ENCODE measurements at regions not wholly inside any gene's neighbourhood (a gene's known extent, or its start where the extent isn't known, plus 50 kb on each side); places are given as distances from the start of the nearest gene placed in this dataset.

GRCh38 chr15:62324382-62324781 is 159.3 kb upstream of the C2CD4B start:
- ChIA-PET POLR2A (no interaction called here), CTCF (ENCODE audit: unreplicated experiment) (no interaction called here)
- Histone ChIP-seq H4K20me1 (ENCODE audit: insufficient read depth, low read length) (no peaks in the 10 kb centered on the region), H3K9me3 (ENCODE audit: low read length) (no peaks in the 10 kb centered on the region), H2AFZ (ENCODE audit: low read length) (no peak overlapping the region), H3K9me2 (ENCODE audit: insufficient read depth, low read length) (no peaks in the 10 kb centered on the region), H3K27ac (ENCODE audit: low read depth, low read length, poor library complexity, severe bottlenecking) (no peak overlapping the region), H3K4me2 (ENCODE audit: low read length) (no peak overlapping the region), H3K4me3 (ENCODE audit: low read depth, low read length, poor library complexity, severe bottlenecking) (no peak overlapping the region), H3K79me2 (ENCODE audit: insufficient read depth, low read depth, low read length) (no peaks in the 10 kb centered on the region), H3K36me3 (ENCODE audit: insufficient read depth, low read length) (no peaks in the 10 kb centered on the region), H3K4me1 (ENCODE audit: insufficient read depth, low read length, poor library complexity, severe bottlenecking) (no peaks in the 10 kb centered on the region)
- TF ChIP-seq EZH2phosphoT487 (IDR thresholded peaks at IDR 0.05; ENCODE audit: borderline replicate concordance, low read depth, low read length) (no peak), CTCF (conservative IDR thresholded peaks at IDR 0.05; ENCODE audit: low read length) (no peak)
- BruUV-seq (replicated peaks): no TSS peak
- intact Hi-C loops (cut with micrococcal nuclease; ENCODE audit: unreplicated experiment): no loop called here
- no peak for DNase-seq (ENCODE audit: low spot score)

GRCh38 chr15:62325597-62325996 is 160.5 kb upstream of the C2CD4B start:
- CTCF ChIA-PET (ENCODE audit: unreplicated experiment): no interaction called here
- Histone ChIP-seq H3K36me3 (ENCODE audit: insufficient read depth, low read length) (no peaks in the 10 kb centered on the region), H3K4me1 (ENCODE audit: insufficient read depth, low read length, poor library complexity, severe bottlenecking) (no peaks in the 10 kb centered on the region), H3K79me2 (ENCODE audit: insufficient read depth, low read depth, low read length) (no peaks in the 10 kb centered on the region), H2AFZ (ENCODE audit: low read length) (no peak overlapping the region), H4K20me1 (ENCODE audit: insufficient read depth, low read length) (no peaks in the 10 kb centered on the region), H3K27ac (ENCODE audit: low read depth, low read length, poor library complexity, severe bottlenecking) (no peak overlapping the region), H3K4me3 (ENCODE audit: low read depth, low read length, poor library complexity, severe bottlenecking) (no peak overlapping the region), H3K4me2 (ENCODE audit: low read length) (no peak overlapping the region), H3K9me2 (ENCODE audit: insufficient read depth, low read length) (no peaks in the 10 kb centered on the region), H3K9me3 (ENCODE audit: low read length) (no peaks in the 10 kb centered on the region)
- no peak for DNase-seq (ENCODE audit: low spot score)
- no TSS peak for BruUV-seq (replicated peaks)
- TF ChIP-seq CTCF (conservative IDR thresholded peaks at IDR 0.05; ENCODE audit: low read length): no peak
- TF ChIP-seq EZH2phosphoT487 (IDR thresholded peaks at IDR 0.05; ENCODE audit: borderline replicate concordance, low read depth, low read length): no peak
- POLR2A ChIA-PET: no interaction called here
- intact Hi-C loops (cut with micrococcal nuclease; ENCODE audit: unreplicated experiment): no loop called here

- no TSS peak for BruUV-seq (replicated peaks)
- H2AFZ ChIP-seq (ENCODE audit: low read length): no peak overlapping the region
- DNase-seq (ENCODE audit: low spot score): no peak
Measured at GRCh38 chr15:62326460-62327011, 161.5 kb upstream of the C2CD4B start.

More at GRCh38 chr15:62326460-62327011, 161.5 kb upstream of the C2CD4B start:
- Histone ChIP-seq H3K9me2 (ENCODE audit: insufficient read depth, low read length) (no peaks in the 10 kb centered on the region), H3K9me3 (ENCODE audit: low read length) (no peaks in the 10 kb centered on the region), H3K4me3 (ENCODE audit: low read depth, low read length, poor library complexity, severe bottlenecking) (no peak overlapping the region), H3K79me2 (ENCODE audit: insufficient read depth, low read depth, low read length) (no peaks in the 10 kb centered on the region), H3K36me3 (ENCODE audit: insufficient read depth, low read length) (no peaks in the 10 kb centered on the region), H3K27ac (ENCODE audit: low read depth, low read length, poor library complexity, severe bottlenecking) (no peak overlapping the region), H3K4me1 (ENCODE audit: insufficient read depth, low read length, poor library complexity, severe bottlenecking) (no peaks in the 10 kb centered on the region), H4K20me1 (ENCODE audit: insufficient read depth, low read length) (no peaks in the 10 kb centered on the region), H3K4me2 (ENCODE audit: low read length) (no peak overlapping the region)
- CTCF ChIA-PET (ENCODE audit: unreplicated experiment): no interaction called here
- POLR2A ChIA-PET: no interaction called here
- intact Hi-C loops (cut with micrococcal nuclease; ENCODE audit: unreplicated experiment): no loop called here
- TF ChIP-seq CTCF (conservative IDR thresholded peaks at IDR 0.05; ENCODE audit: low read length) (no peak), EZH2phosphoT487 (IDR thresholded peaks at IDR 0.05; ENCODE audit: borderline replicate concordance, low read depth, low read length) (no peak)
